Stimulated activated CD4-positive, alpha-beta T cell treated with anti-CD3 and anti-CD28 coated beads, Interleukin-4, amount 100 ng/mL, for 48 hours (primary cell): ENCODE measurements at regions not wholly inside any gene's neighbourhood (a gene's known extent, or its start where the extent isn't known, plus 50 kb on each side); places are given as distances from the start of the nearest gene placed in this dataset.
"Not testable (repeated sequence)": the region's sequence is repeated elsewhere in the genome, so short reads cannot be mapped to it uniquely, and the experiment has no call there.

Experiments used
- DNase-seq, 2 donors: peaks; one replicate each; pipeline ENCODE4 v3.0.0-alpha.2; 2020; ENCODE audit warnings: low read depth in 2 of 2

DNA sequence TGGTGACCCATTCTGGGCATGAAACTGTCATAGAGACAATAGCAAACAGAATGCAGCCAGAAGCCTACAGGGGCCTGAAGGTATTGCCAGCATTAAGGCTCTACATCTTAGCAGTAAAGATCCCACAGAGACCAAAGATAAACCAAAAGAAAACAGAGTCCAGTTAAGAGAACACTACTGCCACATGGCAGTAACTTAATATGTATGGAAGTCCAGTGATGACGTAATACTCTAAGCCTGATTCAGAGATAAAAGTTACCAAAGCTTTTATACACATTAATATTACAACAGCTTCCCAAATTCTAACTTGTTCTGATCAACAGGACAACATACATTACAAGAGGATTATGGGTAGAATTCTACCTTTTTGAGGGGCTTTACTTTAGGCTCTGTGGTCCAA lies 371.5 kb downstream of the PRELID2 start:
- DNase-seq, result no peak

DNA sequence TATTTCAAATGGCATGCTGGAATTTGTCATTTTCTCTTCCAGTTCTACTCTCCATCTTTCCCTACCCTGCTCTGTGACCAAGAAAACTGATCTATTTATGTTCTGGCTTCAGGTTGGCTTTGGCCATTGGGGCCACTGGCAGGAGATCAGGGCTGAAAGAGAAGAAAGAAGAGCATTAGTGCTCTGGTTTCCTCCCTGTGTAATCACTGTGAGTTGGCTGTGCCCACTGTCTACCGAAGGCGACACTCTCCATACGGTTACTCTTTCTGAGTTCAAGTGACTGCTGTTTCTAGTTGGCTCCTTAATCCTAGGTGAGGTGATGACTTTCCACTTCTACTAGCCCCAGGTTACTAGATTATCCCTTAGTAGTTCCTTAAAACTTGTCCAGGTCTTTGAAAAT lies 372.6 kb downstream of the PRELID2 start:
- DNase-seq, result no peak

DNA sequence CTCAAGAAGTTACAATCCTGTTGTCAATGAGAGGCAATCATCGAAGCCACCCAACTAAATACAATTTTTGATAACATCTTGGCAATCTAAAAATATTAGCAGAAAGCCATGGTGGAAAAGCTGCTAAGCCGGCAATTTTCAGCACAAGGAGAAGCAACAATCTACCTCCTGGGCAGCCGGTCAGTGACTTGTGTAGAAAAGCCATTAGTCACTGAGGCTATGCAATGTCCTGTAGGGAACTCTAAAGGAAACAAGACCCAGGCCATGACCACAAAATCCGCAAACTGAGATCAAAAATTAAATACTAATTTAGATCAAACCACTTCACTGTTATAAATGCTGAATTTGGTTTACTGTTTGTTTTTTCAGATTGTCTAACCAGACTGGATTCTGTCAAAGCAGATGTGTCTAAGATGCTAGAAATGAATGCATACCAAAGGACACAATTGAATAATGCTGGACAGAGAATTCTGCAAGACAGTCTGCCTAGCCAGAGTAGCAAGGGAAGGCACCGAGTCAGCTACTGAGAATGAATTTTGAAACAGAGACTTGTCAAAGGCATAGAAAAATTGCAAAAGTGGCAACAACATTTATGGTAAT lies 384.8 kb downstream of the PRELID2 start:
- no peak for DNase-seq

DNA sequence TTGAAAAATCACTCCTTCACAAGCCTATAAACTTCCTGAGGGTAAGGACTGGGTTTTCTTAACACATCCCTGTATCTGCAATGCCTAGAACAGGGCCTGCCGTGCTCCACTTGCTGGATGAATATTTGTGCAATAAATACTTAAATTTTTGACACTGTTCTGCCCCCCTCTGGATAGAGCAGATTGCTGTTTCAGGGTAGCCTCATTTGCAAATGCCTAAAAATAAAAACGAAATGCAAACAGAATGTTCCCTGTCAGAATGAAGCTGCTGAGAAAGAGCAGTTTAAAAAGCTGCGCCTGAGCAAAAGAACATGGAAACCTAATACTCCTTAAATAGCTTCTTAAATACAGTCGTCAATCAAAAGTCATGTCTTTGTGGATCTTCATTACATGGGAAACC lies 385.3 kb downstream of the PRELID2 start:
- DNase-seq, result no peak

DNA sequence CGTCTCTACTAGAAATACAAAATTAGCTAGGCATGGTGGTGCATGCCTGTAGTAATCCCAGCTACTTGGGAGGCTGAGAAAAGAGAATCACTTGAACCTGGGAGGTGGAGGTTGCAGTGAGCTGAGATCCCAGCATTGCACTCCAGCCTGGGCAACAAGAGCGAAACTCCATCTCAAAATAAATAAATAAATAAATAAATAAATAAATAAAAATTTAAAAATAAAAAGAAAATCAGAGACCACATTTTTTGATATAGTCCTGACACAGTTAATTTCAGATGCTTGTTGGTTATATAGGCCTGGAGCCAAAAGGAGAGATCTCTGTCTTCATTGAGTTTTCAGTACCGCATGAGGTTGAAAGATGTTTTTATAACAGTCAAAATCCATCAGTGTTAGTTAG lies 388.3 kb downstream of the PRELID2 start:
- DNase-seq, result not testable (repeated sequence)

DNA sequence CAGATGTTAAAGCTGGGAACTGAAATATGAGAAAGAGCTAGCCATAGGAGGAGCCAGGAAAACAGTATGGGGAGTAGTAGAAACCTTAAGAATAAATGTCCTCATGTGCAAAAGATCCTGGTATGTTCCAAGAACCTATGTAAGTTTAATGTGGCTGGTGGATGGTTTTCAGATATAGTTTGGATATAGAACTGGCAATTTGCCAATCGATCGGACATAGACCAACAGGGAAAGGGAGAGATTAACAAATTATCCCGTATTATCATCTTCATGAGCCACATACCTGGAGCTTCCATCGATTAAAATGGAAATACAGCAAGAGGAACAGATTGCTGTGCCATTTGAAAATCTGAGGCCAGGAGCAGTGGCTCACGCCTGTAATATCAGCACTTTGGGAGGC lies 388.7 kb downstream of the PRELID2 start:
- no peak for DNase-seq

DNA sequence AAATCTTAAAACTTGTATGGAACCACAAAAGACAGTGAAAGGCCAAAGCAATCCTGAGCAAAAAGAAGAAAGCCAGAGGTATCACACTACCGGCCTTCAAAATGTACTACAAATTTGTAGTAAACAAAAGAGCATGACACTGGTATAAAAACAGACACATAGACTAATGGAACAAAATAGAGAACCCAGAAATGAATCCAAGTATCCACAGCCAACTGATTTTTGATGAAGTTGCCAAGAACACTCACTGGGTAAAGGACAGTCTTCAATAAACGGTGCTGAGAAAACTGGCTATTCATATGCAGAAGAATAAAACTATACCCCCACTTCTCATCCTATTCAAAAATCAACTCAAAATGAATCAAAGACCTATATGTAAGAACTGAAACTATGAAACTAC lies 390.1 kb downstream of the PRELID2 start:
- no peak for DNase-seq

DNA sequence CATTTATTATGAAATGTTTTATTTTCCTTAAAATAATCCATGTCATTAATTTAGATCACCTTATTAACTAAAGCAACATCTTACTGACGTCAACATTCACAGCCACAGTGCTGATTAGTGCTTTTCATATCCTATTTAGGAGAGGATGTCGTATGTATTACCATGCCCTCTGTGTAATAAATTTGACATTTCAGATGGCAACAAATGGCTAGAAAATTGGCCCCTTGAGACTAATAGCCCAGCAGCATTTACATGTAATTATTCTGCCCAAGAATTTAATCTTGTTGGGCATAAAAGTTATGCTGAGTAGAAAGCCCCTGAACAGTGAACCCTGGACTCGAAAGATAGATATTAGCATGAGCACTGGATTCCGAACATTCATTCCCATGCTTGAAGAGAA lies 391.2 kb downstream of the PRELID2 start:
- no peak for DNase-seq

DNA sequence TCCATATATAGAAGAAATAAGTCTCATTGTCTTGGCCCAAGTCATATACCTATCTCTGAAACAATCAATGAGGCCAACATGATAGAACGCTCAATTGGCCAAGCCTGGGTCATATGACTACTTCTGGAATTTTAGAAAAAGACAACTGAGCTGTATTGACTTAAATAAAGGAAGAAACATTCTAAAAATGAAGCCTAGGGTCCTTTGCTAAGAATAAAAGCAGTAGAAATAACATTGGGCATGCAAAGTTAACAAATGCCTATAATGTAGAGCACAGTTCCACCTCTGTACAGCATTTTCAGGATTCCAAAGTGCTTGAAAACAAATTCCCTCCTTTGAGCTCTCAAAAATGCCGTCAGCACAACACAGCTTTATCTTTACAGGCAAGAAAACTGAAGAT lies 391.8 kb downstream of the PRELID2 start:
- no peak for DNase-seq

DNA sequence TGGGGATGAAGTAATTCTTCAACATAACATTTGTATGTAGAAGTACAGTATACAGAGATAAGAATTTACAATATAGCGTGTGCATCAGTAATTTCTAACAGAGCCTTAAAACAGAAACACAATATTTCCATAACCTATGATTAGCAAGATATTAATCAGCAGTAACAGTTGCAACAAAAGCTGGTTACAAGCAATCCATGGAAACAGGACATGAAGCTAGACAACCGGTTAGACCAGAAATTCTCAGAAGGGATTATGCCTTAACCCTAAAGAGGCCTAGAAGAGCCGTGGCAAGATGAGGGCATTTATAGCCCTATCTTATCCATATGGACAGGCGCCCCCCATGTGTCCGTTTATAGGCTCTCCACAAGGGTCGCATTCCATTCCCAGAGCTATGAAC lies 392.5 kb downstream of the PRELID2 start:
- DNase-seq, result not testable (repeated sequence)

DNA sequence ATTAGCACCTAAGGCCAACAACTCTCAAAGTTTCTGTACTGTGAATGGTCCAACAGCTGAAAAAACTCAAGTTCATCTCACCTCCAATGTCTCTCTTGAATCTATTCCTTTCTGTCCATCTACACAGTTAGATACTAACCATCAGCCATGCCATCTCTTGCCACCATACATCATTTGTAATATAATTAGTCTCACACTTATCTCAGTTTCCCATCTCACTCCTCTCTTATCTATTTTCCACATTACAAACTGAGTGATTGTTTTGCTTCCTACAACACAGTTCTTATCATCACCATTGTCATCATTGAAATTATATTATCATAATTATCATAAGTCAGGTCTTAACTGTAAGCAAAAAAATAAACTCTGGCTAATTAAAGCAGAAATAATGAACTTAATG lies 393.9 kb downstream of the PRELID2 start:
- DNase-seq, result no peak

DNA sequence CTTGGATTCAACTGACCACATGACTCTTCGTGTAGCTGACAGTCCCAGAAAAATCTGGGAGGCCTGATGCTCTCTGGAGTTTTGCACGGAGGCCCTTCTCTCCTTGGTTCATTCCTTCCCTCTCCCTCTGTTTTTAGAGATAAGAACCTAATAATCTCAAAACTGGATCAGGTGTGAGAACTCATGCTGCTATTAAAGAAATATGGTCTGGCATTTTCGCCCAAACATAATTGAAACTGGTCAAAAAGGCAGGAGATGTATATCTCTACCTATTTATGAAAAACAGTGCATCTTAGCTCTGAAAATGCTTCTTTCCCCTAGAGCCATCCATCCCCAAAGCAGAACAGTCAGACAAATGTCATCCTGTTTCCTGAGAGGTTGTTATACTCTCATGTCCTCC lies 397.5 kb downstream of the PRELID2 start:
- no peak for DNase-seq

DNA sequence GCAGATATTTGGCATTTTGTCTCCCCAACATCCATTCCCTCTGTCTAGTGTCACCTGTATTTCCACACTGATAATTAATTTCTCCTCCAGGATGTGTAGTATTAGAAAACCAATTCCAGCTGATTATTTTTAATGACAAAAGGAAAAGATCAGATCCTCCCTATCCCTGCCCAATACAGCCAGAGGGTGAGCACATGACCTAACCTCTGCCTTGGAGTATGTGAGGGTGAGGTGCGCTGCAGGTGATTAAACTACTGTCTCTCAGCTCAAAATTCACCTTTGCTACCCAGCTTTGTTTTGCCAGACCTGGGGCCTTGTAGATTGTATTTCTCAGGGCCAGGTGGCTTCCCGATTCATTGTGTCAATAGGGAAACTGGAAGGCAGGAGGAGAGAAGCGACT lies 402.1 kb downstream of the PRELID2 start:
- no peak for DNase-seq

DNA sequence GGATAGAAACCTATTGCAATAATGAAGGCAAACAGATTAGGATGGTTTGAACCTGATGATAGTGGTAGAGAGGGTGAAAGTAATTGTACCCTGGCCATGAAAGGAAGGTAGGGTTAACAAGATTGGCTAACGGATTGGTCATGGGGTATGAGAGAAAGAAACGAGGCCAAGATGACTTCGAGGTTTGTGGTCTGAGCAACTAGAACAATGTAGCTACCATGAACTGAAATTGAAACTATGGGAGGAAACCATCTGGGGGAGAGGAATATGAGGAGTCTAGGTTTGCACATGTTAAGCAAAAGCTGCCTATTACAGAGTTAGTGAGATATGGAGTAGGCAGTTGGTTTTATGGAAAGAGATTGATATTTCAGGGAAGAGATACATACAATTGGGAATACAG lies 406.0 kb downstream of the PRELID2 start:
- no peak for DNase-seq

DNA sequence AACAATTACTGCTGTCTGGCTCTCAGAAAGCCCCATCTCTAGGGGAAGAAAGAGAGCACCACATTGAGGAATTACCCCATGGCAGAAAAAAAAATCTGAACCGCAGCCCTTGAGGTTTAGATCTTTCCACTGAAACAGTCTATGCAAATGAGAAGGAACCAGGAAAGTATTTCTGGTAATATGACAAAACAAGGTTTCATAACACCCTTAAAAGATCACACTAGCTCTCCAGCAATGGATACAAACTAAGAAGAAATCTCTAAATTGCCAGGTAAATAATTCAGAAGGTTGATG lies 427.1 kb downstream of the PRELID2 start:
- no peak for DNase-seq

DNA sequence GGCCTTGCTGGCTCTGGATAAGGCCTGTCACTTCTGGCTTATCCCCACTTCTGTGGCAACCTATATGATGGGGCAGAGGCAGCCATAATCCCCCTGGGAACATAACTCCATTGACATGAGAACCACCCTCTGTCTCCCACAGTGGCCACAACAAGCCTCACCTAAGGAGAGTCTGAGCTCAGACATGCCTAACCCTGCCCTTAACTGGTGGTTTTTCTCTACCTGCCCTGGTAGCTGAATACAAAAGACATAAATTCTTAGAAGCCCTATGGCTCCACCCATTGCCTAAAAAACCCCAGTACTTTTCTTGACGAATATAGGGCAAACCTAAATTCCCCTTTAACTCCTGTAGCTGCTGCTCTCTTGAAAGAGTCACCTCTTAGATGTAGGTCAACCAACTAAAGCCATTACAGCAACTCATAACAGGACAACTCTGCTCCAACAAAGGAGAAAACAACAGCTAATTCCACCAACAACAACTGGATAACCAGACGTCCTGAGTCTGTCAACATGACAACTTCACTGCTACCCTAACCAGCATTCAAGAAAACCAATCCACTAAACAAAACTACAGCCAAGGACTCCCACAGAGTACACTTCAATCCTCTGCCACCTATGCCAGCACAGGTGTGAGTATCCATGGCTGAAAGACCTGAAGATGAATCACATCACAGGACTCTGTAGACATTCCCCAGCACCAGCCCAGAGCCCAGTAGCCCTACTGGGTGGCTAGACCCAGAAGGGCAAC lies 427.7 kb downstream of the PRELID2 start:
- DNase-seq, result no peak

DNA sequence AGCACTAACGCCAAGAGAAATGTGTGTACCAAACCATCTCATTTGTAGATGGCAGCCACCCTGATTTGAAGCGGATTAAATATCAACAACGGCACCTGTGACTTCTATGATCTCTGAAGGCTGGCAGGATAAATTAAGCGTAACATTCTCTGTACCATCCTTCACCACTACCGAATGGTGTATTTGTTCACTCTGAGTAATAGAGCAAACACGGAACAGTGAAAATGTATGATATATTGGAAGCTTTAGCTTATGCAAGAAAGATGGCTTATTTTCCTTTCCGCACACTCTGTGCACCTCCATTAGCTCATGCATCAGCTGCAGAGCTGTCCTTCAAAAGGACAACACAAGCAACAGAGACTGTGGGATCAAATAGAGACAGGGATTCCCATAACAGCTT lies 431.1 kb downstream of the PRELID2 start:
- no peak for DNase-seq

DNA sequence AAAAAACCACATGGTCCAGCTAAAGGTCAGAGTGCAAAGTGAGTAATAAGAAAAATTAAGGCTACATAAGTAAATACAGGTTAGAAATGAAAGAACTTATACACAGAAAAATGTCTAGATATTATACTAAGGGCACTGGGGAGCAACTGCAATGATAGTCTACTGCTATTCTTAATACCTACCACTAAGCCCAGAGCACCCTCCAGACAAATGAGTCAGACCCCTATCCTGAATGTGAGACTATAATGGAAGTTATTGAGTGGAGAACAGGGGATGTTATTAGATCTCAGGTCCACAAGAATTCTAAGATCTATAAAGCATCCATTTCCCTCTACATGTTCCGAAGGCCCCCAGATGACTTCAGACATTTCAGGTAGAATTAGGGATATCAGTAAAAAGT lies 438.3 kb downstream of the PRELID2 start:
- no peak for DNase-seq

DNA sequence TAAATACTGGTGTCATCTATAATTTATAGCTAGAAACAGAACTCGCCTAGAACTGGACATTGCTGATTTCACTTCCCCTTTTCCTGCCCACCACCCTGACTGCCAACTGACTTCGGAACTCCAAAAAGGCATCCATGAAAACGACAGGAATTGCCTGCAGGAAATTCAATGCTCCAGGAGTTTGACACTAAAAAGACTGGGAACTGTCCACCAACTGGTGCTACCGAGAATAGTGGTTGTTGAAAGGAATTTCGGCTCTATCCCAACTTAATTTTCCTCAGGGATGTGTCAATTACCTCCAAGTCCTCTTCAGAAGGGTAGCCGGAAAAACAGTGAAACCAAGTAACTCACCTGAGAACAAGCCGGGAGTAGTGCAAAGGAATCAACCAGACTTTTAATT lies 440.0 kb downstream of the PRELID2 start:
- DNase-seq, result not testable (repeated sequence)

DNA sequence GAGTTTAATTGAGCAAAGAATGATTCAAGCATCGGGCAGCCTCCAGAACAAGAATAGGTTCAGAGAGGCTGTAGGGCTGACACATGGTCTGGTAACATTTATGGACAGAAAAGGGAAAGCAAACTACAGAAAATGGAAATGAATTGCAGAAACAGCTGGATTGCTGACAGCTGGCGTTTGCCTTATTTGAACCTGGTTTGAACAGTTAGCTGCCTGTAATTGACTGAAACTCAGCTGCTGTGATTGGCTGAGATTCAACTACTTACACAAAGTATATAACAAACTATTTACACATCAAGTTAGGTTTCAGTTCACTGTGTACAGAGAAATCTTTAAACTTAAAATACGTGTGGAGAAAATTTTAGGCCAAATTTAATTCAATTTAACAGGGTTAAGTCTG lies 441.7 kb downstream of the PRELID2 start:
- no peak for DNase-seq

DNA sequence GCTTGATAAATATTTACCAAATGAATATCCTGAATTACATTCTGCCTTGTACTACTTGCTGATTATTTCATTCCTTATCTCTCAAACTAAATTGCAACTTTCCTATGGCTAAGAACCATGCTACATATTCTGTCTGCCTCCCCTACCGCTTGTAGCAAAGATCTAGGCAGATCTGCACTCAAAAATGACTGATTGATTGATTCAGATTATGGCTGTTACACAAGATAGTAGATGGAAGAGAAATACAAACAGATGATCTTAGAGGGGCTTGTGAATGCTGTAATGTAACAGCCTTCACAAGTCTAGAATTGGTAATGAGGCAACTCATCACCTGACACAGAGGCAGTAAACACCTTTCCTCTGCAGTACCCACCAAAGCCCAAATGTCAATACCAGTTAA lies 446.1 kb downstream of the PRELID2 start:
- no peak for DNase-seq

DNA sequence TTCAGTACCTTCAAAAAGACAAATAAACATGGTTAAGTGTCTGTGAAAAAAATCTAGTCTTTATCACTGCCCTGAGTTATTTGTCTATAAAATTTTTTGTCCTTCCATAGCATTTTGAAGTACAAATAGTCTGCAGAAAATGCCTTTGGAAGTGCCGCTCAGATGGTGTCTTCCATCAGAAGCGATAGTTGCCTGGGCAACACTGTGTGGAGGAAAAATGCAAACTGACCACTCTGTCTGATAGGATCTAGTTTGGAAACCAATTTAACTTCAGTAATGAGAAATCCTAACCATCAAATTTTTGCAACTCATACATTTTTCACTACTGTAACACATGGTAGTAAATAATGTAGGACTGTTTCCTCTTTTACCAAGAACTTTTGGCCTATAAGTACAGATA lies 449.9 kb downstream of the PRELID2 start:
- no peak for DNase-seq

DNA sequence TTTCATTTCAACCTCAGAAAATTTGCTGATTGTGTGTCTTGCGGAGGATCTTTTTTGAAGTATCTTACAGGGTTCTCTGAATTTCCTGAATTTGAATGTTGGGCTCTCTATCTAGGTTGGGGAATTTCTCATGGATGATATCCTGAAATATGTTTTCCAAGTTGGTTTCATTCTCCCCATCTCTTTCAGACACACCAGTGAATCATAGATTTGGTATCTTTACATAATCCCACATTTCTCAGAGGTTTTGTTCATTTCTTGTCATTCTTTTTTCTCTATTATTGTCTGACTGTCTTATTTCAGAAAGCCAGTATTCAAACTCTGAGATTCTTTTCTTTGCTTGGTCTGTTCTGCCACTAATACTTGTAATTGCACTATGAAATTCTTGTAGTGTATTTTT lies 456.9 kb downstream of the PRELID2 start:
- DNase-seq, result no peak

DNA sequence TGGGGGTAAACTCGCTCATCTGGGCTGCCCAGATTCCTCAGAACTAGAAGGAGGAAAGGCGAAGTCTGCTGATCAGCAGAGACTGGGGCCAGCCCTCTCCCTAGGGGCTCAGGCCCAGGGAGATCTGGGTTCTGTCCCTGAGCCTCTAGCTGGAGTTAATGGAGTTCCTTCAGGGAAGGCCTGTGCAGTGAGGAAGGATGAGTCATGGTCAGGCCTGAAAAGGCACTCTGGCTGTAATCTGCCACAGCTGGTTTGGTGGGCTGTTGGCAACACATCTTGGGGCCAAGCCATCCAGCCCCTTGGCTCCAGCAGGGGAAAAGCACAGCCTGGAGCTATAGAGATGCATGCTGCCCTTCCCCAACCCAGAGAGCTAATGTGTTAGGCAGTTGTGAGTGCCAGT lies 459.6 kb downstream of the PRELID2 start:
- DNase-seq, result no peak
